ES-I3 (cell line): ENCODE measurements at regions not wholly inside any gene's neighbourhood (a gene's known extent, or its start where the extent isn't known, plus 50 kb on each side); places are given as distances from the start of the nearest gene placed in this dataset.

Experiments used
- H3K36me3 ChIP-seq: 2 replicates; pipeline ENCODE4 v1.6.1; 2013; ENCODE audit warnings: mild to moderate bottlenecking, low read length, control low read depth, moderate library complexity; ENCODE audit not compliant: insufficient read depth
- H3K4me1 ChIP-seq: 2 replicates; pipeline ENCODE4 v1.6.1; 2013; ENCODE audit warnings: mild to moderate bottlenecking, control low read depth, low read length; ENCODE audit not compliant: insufficient read depth
- H3K9ac ChIP-seq: 2 replicates; pipeline ENCODE4 v1.6.1; 2013; ENCODE audit warnings: low read depth, mild to moderate bottlenecking, low read length, moderate library complexity
- H3K9me3 ChIP-seq: 2 replicates; pipeline ENCODE4 v1.6.1; 2013; ENCODE audit warnings: mild to moderate bottlenecking, low read length, moderate library complexity; ENCODE audit not compliant: control insufficient read depth, insufficient read depth

DNA sequence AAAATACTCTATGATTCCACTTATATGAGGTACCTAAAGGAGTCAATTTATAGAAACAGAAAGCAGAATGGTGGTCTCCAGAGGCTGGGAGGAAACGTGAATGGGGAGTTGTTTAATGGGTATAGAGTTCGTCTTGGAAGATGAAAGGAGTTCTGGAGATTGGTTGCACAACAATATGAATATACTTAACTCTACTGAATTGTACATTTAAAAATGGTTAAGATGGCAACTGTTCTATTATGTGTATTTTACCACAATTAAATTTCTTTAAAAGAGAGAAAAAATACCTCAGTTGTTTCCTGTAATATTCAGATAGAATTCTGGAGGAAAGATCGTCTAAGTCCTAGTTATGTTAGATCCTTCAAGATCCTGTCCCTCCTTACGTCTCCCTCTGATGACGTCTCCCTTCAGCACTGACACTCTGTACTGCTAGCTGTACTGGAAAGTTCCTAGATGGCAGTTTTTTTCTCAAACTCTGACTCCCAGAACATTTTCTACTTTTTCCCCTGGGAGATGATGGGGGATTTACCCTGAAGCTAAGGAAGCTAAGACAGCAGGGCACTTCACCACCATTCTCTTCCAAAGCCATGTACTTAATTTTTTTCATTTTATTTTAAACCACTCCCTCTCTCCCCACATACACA is 53.2 kb upstream of the CAV2 start:
- Histone ChIP-seq H3K9me3 (no peaks in the 10 kb centered on the region), H3K9ac (no peak overlapping the region), H3K36me3 (no peaks in the 10 kb centered on the region), H3K4me1 (peaks cover 7% of the 10 kb centered on the region; the same call in 1 of the 2 replicates)

GRCh38 chr7:116447436-116447835 is 52.1 kb upstream of the CAV2 start:
- Histone ChIP-seq H3K36me3 (no peaks in the 10 kb centered on the region), H3K4me1 (peaks cover 7% of the 10 kb centered on the region; the same call in 1 of the 2 replicates), H3K9ac (no peak overlapping the region), H3K9me3 (no peaks in the 10 kb centered on the region)

GRCh38 chr7:116447966-116448839 is 51.3 kb upstream of the CAV2 start:
- H3K9me3 ChIP-seq, result no peaks in the 10 kb centered on the region
- H3K9ac ChIP-seq, result no peak overlapping the region
- no peaks in the 10 kb centered on the region for H3K36me3 ChIP-seq
- peaks cover 7% of the 10 kb centered on the region; the same call in 1 of the 2 replicates for H3K4me1 ChIP-seq

- no peaks in the 10 kb centered on the region for H3K9me3 ChIP-seq
- H3K9ac ChIP-seq, result no peak overlapping the region
- H3K36me3 ChIP-seq, result no peaks in the 10 kb centered on the region
- peaks cover 7% of the 10 kb centered on the region; the same call in 1 of the 2 replicates for H3K4me1 ChIP-seq
Observed at GRCh38 chr7:116449441-116449840, 50.1 kb upstream of the CAV2 start.
